HepG2 (cell line): ENCODE measurements at regions not wholly inside any gene's neighbourhood (a gene's known extent, or its start where the extent isn't known, plus 50 kb on each side); places are given as distances from the start of the nearest gene placed in this dataset.

Experiments used
- ATAC-seq: fragments of 200-7000 bp; cut with Tn5 transposase; 3 replicates; pipeline ENCODE4 v1.9.1; 2020; ENCODE audit warnings: mild to moderate bottlenecking, moderate library complexity
- BruUV-seq: library from RNA; stranded (reverse); fragments of 400-500 nt; replicated peaks from 2 replicates; lab custom pipeline; 2021; lab: Mats Ljungman, UMichigan
- CTCF ChIA-PET: fragments of 300-600 bp; formaldehyde crosslinking; extraction: SDS; loops from one replicate; lab custom pipeline; 2021; ENCODE audit warnings: low total read pairs, inconsistent platforms, low intra/inter-chr PET ratio; lab: Yijun Ruan, JAX
- POLR2A ChIA-PET: fragments of 350-600 bp; sonication (Branson Sonifier 250); formaldehyde crosslinking; loops from one replicate; lab custom pipeline; 2020; ENCODE audit warnings: antibody characterized with exemption, inconsistent platforms; lab: Yijun Ruan, JAX
- DNase-seq: peaks from one replicate; pipeline ENCODE4 v3.0.0-alpha.2; 2015; ENCODE audit warnings: low spot score
- FAIRE-seq: peaks from 3 replicates; lab custom pipeline; 2011; peaks lifted over from hg19 to GRCh38; lab: Jason Lieb, UNC
- H2AFZ ChIP-seq: one replicate; pipeline ENCODE4 v1.6.1; 2011; ENCODE audit warnings: low read length, inconsistent platforms
- H3K27ac ChIP-seq: fragments of 300-600 bp; 3 replicates; pipeline ENCODE4 v1.8.0; 2011; ENCODE audit warnings: mixed run types, mild to moderate bottlenecking, mixed read lengths, low read length, inconsistent platforms; ENCODE audit not compliant: insufficient read depth; ENCODE audit errors: extremely low read length
- H3K27me3 ChIP-seq, 2 experiments: fragments of 200-600 bp in 1 of 2; 2 replicates in 1 of 2; 3 replicates in 1 of 2; pipeline versions ENCODE4 v1.6.0 to v1.8.0; 2011; ENCODE audit warnings: low read length in 2 of 2, mild to moderate bottlenecking in 2 of 2, moderate library complexity in 2 of 2, inconsistent platforms in 1 of 2; ENCODE audit not compliant: insufficient read depth in 2 of 2, control insufficient read depth in 1 of 2
- H3K36me3 ChIP-seq, 2 experiments: fragments of 200-600 bp in 1 of 2; replicated peaks in 1 of 2; 2 replicates in 1 of 2; 3 replicates in 1 of 2; pipeline versions ENCODE4 v1.5.1 to v1.8.0; 2011; ENCODE audit warnings: low read length in 2 of 2, inconsistent platforms in 1 of 2; ENCODE audit not compliant: insufficient read depth in 2 of 2, control insufficient read depth in 1 of 2
- H3K4me1 ChIP-seq: 2 replicates; pipeline ENCODE4 v1.5.1; 2012; ENCODE audit warnings: low read length, inconsistent platforms; ENCODE audit not compliant: insufficient read depth
- H3K4me2 ChIP-seq: 2 replicates; pipeline ENCODE4 v1.6.0; 2011; ENCODE audit warnings: low read depth, low read length, inconsistent platforms
- H3K4me3 ChIP-seq, 3 experiments: fragments of 200-600 bp in 1 of 3; sonication (generic), shearing (Covaris generic) in 1 of 3; replicated peaks in 1 of 3; 2 replicates each; pipeline ENCODE4 v1.5.1; 2011 to 2016; ENCODE audit warnings: low read length in 3 of 3, inconsistent platforms in 2 of 3, low read depth in 2 of 3, mild to moderate bottlenecking in 2 of 3, control low read depth in 1 of 3, mixed read lengths in 1 of 3; ENCODE audit not compliant: insufficient read depth in 1 of 3
- H3K79me2 ChIP-seq: one replicate; pipeline ENCODE4 v1.6.1; 2011; ENCODE audit warnings: low read length, inconsistent platforms; ENCODE audit not compliant: insufficient read depth
- H3K9ac ChIP-seq: 2 replicates; pipeline ENCODE4 v1.6.0; 2011; ENCODE audit warnings: mild to moderate bottlenecking, low read depth, low read length, inconsistent platforms; ENCODE audit not compliant: insufficient read depth
- H3K9me3 ChIP-seq: 2 replicates; pipeline ENCODE4 v1.5.1; 2012; ENCODE audit warnings: mild to moderate bottlenecking, low read length
- H4K20me1 ChIP-seq: 2 replicates; pipeline ENCODE4 v1.6.0; 2011; ENCODE audit warnings: inconsistent platforms, mild to moderate bottlenecking, low read length, moderate library complexity; ENCODE audit not compliant: insufficient read depth
- ARNT ChIP-seq: fragments of 450-650 bp; IDR thresholded peaks from 2 replicates; pipeline ENCODE4 v1.6.1; 2017
- CENPT ChIP-seq: sonication (generic); formaldehyde crosslinking; IDR thresholded peaks from 2 replicates; pipeline ENCODE4 v1.8.0; 2022; ENCODE audit warnings: low read depth, mild to moderate bottlenecking, moderate library complexity, missing genetic modification reagents
- CSRNP2 ChIP-seq: sonication (generic); formaldehyde crosslinking; conservative IDR thresholded peaks from 2 replicates; pipeline ENCODE4 v1.8.0; 2022; ENCODE audit warnings: low read depth, missing genetic modification reagents
- FLYWCH1 ChIP-seq: sonication (generic); formaldehyde crosslinking; IDR thresholded peaks from 2 replicates; pipeline ENCODE4 v1.8.1; 2023; ENCODE audit warnings: mild to moderate bottlenecking, missing genetic modification reagents
- FOSL1 ChIP-seq: sonication (generic); formaldehyde crosslinking; IDR thresholded peaks from 2 replicates; pipeline ENCODE4 v1.9.0; 2021; ENCODE audit warnings: missing genetic modification reagents, borderline replicate concordance
- GTF2F1 ChIP-seq: fragments of 150-350 bp; IDR thresholded peaks from 2 replicates; pipeline ENCODE4 v1.6.1; 2014; ENCODE audit warnings: low read length
- HDAC6 ChIP-seq: fragments of 200-600 bp; sonication (generic); IDR thresholded peaks from 2 replicates; pipeline ENCODE4 v1.7.0; 2017; ENCODE audit warnings: mild to moderate bottlenecking, antibody characterized with exemption, low read length, low read depth
- MTA3 ChIP-seq: sonication (generic); formaldehyde crosslinking; IDR thresholded peaks from 2 replicates; pipeline ENCODE4 v1.4.0; 2020; ENCODE audit warnings: missing genetic modification reagents
- NFRKB ChIP-seq: fragments of 450-650 bp; IDR thresholded peaks from 2 replicates; pipeline ENCODE4 v1.6.1; 2017
- RARA ChIP-seq: IDR thresholded peaks from 2 replicates; pipeline ENCODE4 v1.6.1; 2016; ENCODE audit warnings: missing genetic modification reagents, missing compliant biosample characterization
- SPEN ChIP-seq: sonication (generic); formaldehyde crosslinking; IDR thresholded peaks from 2 replicates; pipeline ENCODE4 v1.5.1; 2020; ENCODE audit warnings: low read depth, mild to moderate bottlenecking, missing genetic modification reagents
- ZNF432 ChIP-seq: sonication (generic); formaldehyde crosslinking; IDR thresholded peaks from 2 replicates; pipeline ENCODE4 v1.5.0; 2020; ENCODE audit warnings: missing genetic modification reagents, mild to moderate bottlenecking, borderline replicate concordance
- ZNF607 ChIP-seq: sonication (generic); formaldehyde crosslinking; IDR thresholded peaks from 2 replicates; pipeline ENCODE4 v1.5.1; 2020; ENCODE audit warnings: missing genetic modification reagents, mild to moderate bottlenecking, borderline replicate concordance
- ZNF7 ChIP-seq: IDR thresholded peaks from 2 replicates; pipeline ENCODE4 v1.6.1; 2016; ENCODE audit warnings: missing biosample characterization, missing genetic modification reagents
- WGBS: methylation state at CpG from one replicate; pipeline ENCODE4 v1.1.6; 2017; ENCODE audit warnings: low lambda C conversion rate; 5-methylcytosine and 5-hydroxymethylcytosine counted together
- in situ Hi-C: cut with HindIII; loops from 2 replicates; pipeline ENCODE4 v1.10.0; 2017; ENCODE audit warnings: low pct_unique_long_range_greater_than_20kb; ENCODE audit not compliant: extremely low pct_ligation_motif_present
- intact Hi-C: fragments of 100-400 bp; cut with micrococcal nuclease; formaldehyde crosslinking; loops from one replicate; pipeline ENCODE4 v1.10.0; 2022; ENCODE audit not compliant: unreplicated experiment
- TF ChIP-seq, protein P1 (sequence below): sonication (generic); formaldehyde crosslinking; IDR thresholded peaks from 2 replicates; pipeline ENCODE4 v1.4.0; 2020; ENCODE audit warnings: mild to moderate bottlenecking, missing genetic modification reagents

DNA sequence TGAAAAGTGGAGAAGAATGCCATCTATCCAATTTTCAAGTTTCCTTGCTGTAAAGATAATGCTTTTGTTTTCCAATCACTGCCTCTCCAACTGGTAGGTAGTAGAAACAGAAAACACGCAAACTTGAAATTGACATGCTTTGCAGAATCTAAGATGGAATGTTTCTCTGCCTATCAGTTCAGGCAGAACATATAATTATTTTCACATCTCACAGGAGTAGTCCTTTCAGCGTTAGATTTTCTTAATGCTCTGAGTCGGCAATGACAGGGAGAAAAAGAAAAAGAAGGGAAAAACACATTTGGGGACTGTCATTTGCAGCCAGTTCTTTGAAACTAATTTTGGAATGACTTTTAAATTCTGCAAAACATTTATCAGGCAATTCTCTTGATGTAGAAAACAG is 818.7 kb upstream of the PTPRD start (continued):
- TF ChIP-seq, protein P1, sequence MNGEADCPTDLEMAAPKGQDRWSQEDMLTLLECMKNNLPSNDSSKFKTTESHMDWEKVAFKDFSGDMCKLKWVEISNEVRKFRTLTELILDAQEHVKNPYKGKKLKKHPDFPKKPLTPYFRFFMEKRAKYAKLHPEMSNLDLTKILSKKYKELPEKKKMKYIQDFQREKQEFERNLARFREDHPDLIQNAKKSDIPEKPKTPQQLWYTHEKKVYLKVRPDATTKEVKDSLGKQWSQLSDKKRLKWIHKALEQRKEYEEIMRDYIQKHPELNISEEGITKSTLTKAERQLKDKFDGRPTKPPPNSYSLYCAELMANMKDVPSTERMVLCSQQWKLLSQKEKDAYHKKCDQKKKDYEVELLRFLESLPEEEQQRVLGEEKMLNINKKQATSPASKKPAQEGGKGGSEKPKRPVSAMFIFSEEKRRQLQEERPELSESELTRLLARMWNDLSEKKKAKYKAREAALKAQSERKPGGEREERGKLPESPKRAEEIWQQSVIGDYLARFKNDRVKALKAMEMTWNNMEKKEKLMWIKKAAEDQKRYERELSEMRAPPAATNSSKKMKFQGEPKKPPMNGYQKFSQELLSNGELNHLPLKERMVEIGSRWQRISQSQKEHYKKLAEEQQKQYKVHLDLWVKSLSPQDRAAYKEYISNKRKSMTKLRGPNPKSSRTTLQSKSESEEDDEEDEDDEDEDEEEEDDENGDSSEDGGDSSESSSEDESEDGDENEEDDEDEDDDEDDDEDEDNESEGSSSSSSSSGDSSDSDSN = no peak
- TF ChIP-seq NFRKB (no peak), GTF2F1 (no peak), ZNF432 (CRISPR knock-in tag) (no peak), HDAC6 (no peak), ARNT (no peak), ZNF7 (no peak), ZNF607 (CRISPR knock-in tag) (no peak), FOSL1 (no peak), MTA3 (CRISPR knock-in tag) (no peak)

DNA sequence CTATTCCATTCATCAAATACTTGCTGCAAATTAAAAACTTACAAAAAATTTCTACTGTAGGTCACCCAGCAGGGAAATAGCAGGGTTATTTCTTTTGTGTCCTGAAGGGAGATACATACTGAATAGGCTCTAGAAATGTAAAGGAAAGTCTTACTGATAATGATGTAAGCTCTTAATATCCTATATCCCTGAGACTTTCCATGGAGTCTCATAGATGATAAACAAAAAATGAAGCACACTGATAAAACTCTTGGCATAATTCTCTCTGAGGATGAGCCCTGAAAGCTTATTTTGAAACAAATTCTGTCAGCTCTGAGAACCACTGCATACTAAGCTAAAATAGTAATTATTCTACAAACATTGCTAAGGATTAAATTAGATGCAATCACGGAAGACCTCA is 819.6 kb upstream of the PTPRD start:
- H3K36me3 ChIP-seq = no peaks in the 10 kb centered on the region
- ATAC-seq = no peak
- no peaks in the 10 kb centered on the region for H3K27me3 ChIP-seq
- H3K4me1 ChIP-seq = no peaks in the 10 kb centered on the region
- H3K4me2 ChIP-seq = no peak overlapping the region
- H3K9ac ChIP-seq = no peak overlapping the region
- H2AFZ ChIP-seq = no peak overlapping the region
- intact Hi-C loops = no loop called here
- WGBS = 0% methylated on average over 1 of the region's 1 CpG
- ChIA-PET CTCF (no interaction called here), POLR2A (no interaction called here)
- H4K20me1 ChIP-seq = no peaks in the 10 kb centered on the region
- DNase-seq = no peak
- H3K4me3 ChIP-seq = no peak overlapping the region
- BruUV-seq = no TSS peak
- no peak overlapping the region for H3K27ac ChIP-seq
- no peak for FAIRE-seq
- TF ChIP-seq SPEN (CRISPR knock-in tag) (no peak), CENPT (CRISPR knock-in tag) (no peak), CSRNP2 (CRISPR knock-in tag) (no peak), RARA (no peak), FLYWCH1 (CRISPR knock-in tag) (no peak)
- H3K9me3 ChIP-seq = peaks cover 80% of the 10 kb centered on the region
- no peaks in the 10 kb centered on the region for H3K79me2 ChIP-seq
- in situ Hi-C loops = no loop called here
